Peyer's patch (tissue), 4 donors: ENCODE measurements at regions not wholly inside any gene's neighbourhood (a gene's known extent, or its start where the extent isn't known, plus 50 kb on each side); places are given as distances from the start of the nearest gene placed in this dataset.

Experiments
- CTCF ChIP-seq, 6 experiments: fragments of 450-650 bp in 4 of 6; fragments of 200-600 bp in 2 of 6; sonication (generic) in 1 of 6; IDR thresholded peaks; one replicate each; pipeline ENCODE4 v1.5.1; 2017 to 2019; ENCODE audit warnings: antibody characterized with exemption in 6 of 6, mild to moderate bottlenecking in 3 of 6, moderate library complexity in 1 of 6
- POLR2A ChIP-seq, 2 donors: fragments of 450-650 bp; IDR thresholded peaks; one replicate each; pipeline ENCODE4 v1.5.1; 2017; ENCODE audit warnings: antibody characterized with exemption in 2 of 2, mild to moderate bottlenecking in 2 of 2, moderate library complexity in 2 of 2

- TF ChIP-seq CTCF (IDR thresholded peaks at IDR 0.05) (no peak), POLR2A (IDR thresholded peaks at IDR 0.05) (no peak)
Observed at GRCh38 chr13:37187105-37187504, 81.6 kb upstream of the CSNK1A1L start.
